ENCODE measurements at regions not wholly inside any gene's neighbourhood (a gene's known extent, or its start where the extent isn't known, plus 50 kb on each side); places are given as distances from the start of the nearest gene placed in this dataset.
A peak's percentile ranks its signal among the peaks of the same experiment; 100 is the strongest.

- DNase-seq (ENCODE audit: low read depth, low spot score), result no peak
Observed at GRCh38 chr4:14431155-14432134, 570.8 kb upstream of the CPEB2 start.

- no peak for DNase-seq (ENCODE audit: low read depth, low spot score)
Observed at GRCh38 chr4:14434483-14434882, 567.8 kb upstream of the CPEB2 start.

GRCh38 chr4:14434916-14435315 lies 567.4 kb upstream of the CPEB2 start:
- DNase-seq (ENCODE audit: low read depth, low spot score), result no peak

- no peak for DNase-seq (ENCODE audit: low read depth, low spot score)
Observed at GRCh38 chr4:14441561-14441960, 560.7 kb upstream of the CPEB2 start.

GRCh38 chr4:14445882-14446281 lies 556.4 kb upstream of the CPEB2 start:
- no peak for DNase-seq (ENCODE audit: low read depth, low spot score)

GRCh38 chr4:14446311-14446710 lies 556.0 kb upstream of the CPEB2 start:
- DNase-seq (ENCODE audit: low read depth, low spot score), result peak; percentile 22

- DNase-seq (ENCODE audit: low read depth, low spot score), result peak; percentile 3
Observed at GRCh38 chr4:14446904-14447303, 555.4 kb upstream of the CPEB2 start.

GRCh38 chr4:14449308-14449707 lies 553.0 kb upstream of the CPEB2 start:
- no peak for DNase-seq (ENCODE audit: low read depth, low spot score)

- no peak for DNase-seq (ENCODE audit: low read depth, low spot score)
Observed at GRCh38 chr4:14452001-14452400, 550.3 kb upstream of the CPEB2 start.

GRCh38 chr4:14452764-14453163 lies 549.5 kb upstream of the CPEB2 start:
- no peak for DNase-seq (ENCODE audit: low read depth, low spot score)

GRCh38 chr4:14458463-14458862 lies 543.8 kb upstream of the CPEB2 start:
- DNase-seq (ENCODE audit: low read depth, low spot score), result no peak

- no peak for DNase-seq (ENCODE audit: low read depth, low spot score)
Observed at GRCh38 chr4:14465057-14465456, 537.2 kb upstream of the CPEB2 start.

- no peak for DNase-seq (ENCODE audit: low read depth, low spot score)
Observed at GRCh38 chr4:14465507-14465906, 536.8 kb upstream of the CPEB2 start.

GRCh38 chr4:14478504-14478903 lies 523.8 kb upstream of the CPEB2 start:
- no peak for DNase-seq (ENCODE audit: low read depth, low spot score)

- no peak for DNase-seq (ENCODE audit: low read depth, low spot score)
Observed at GRCh38 chr4:14496408-14496807, 505.9 kb upstream of the CPEB2 start.

- no peak for DNase-seq (ENCODE audit: low read depth, low spot score)
Observed at GRCh38 chr4:14496969-14497368, 505.3 kb upstream of the CPEB2 start.

GRCh38 chr4:14504162-14504561 lies 498.1 kb upstream of the CPEB2 start:
- DNase-seq (ENCODE audit: low read depth, low spot score), result no peak

GRCh38 chr4:14513471-14513870 lies 488.8 kb upstream of the CPEB2 start:
- DNase-seq (ENCODE audit: low read depth, low spot score), result peak; percentile 78

GRCh38 chr4:14515556-14515955 lies 486.7 kb upstream of the CPEB2 start:
- DNase-seq (ENCODE audit: low read depth, low spot score), result no peak

GRCh38 chr4:14518136-14518535 lies 484.1 kb upstream of the CPEB2 start:
- DNase-seq (ENCODE audit: low read depth, low spot score), result peak; percentile 39

- peak; percentile 25 for DNase-seq (ENCODE audit: low read depth, low spot score)
Observed at GRCh38 chr4:14520171-14520570, 482.1 kb upstream of the CPEB2 start.

- DNase-seq (ENCODE audit: low read depth, low spot score), result peak; percentile 62
Observed at GRCh38 chr4:14524276-14524675, 478.0 kb upstream of the CPEB2 start.

- peak; percentile 23 for DNase-seq (ENCODE audit: low read depth, low spot score)
Observed at GRCh38 chr4:14528918-14529317, 473.4 kb upstream of the CPEB2 start.

Data from astrocyte of the hippocampus (primary cell).